ENCODE measurements at regions not wholly inside any gene's neighbourhood (a gene's known extent, or its start where the extent isn't known, plus 50 kb on each side); places are given as distances from the start of the nearest gene placed in this dataset.
"Not testable (repeated sequence)": the region's sequence is repeated elsewhere in the genome, so short reads cannot be mapped to it uniquely, and the experiment has no call there.

- H3K27ac Mint-ChIP-seq; H3K27me3 Mint-ChIP-seq; H3K4me1 Mint-ChIP-seq (ENCODE audit: low read depth); POLR2A ChIA-PET; DNase-seq; CTCF ChIA-PET; H3K36me3 Mint-ChIP-seq (ENCODE audit: low read depth); H3K9me3 Mint-ChIP-seq; ATAC-seq; H3K4me3 Mint-ChIP-seq: not testable (repeated sequence)
- intact Hi-C loops (cut with micrococcal nuclease): loop anchor here (10.0 kb wide), 2 partner anchors 55 to 625 kb away; no protein-coding TSS in a partner anchor
These were observed 104.5 kb upstream of the SULF2 start for GRCh38 chr20:47889751-47890150.

GRCh38 chr20:47888351-47888750, 103.1 kb upstream of the SULF2 start:
- H3K27me3 Mint-ChIP-seq: no peaks in the 10 kb centered on the region
- ATAC-seq (no peak), DNase-seq (no peak)
- H3K4me3 Mint-ChIP-seq: no peak overlapping the region
- H3K36me3 Mint-ChIP-seq (ENCODE audit: low read depth): no peaks in the 10 kb centered on the region
- CTCF ChIA-PET: no interaction called here
- POLR2A ChIA-PET: interaction anchor here (0.6 kb wide), 1 partner anchor 205 kb away, joined by 3 read pairs; no protein-coding TSS in a partner anchor
- no peaks in the 10 kb centered on the region for H3K9me3 Mint-ChIP-seq
- H3K27ac Mint-ChIP-seq: no peak overlapping the region
- no peaks in the 10 kb centered on the region for H3K4me1 Mint-ChIP-seq (ENCODE audit: low read depth)
- intact Hi-C loops (cut with micrococcal nuclease): no loop called here
- TF ChIP-seq CTCF (IDR thresholded peaks at IDR 0.05): no peak

- no peak overlapping the region for H3K27ac Mint-ChIP-seq
- DNase-seq (no peak), ATAC-seq (no peak)
- no peak for TF ChIP-seq CTCF (IDR thresholded peaks at IDR 0.05)
- H3K36me3 Mint-ChIP-seq (ENCODE audit: low read depth): no peaks in the 10 kb centered on the region
- no peaks in the 10 kb centered on the region for H3K4me1 Mint-ChIP-seq (ENCODE audit: low read depth)
- intact Hi-C loops (cut with micrococcal nuclease): no loop called here
- CTCF ChIA-PET: no interaction called here
- POLR2A ChIA-PET: interaction anchor here (0.6 kb wide), 1 partner anchor 206 kb away, joined by 3 read pairs; no protein-coding TSS in a partner anchor
- H3K4me3 Mint-ChIP-seq: no peak overlapping the region
- H3K27me3 Mint-ChIP-seq: no peaks in the 10 kb centered on the region
- H3K9me3 Mint-ChIP-seq: no peaks in the 10 kb centered on the region
These were observed 102.3 kb upstream of the SULF2 start for GRCh38 chr20:47887477-47888080.

GRCh38 chr20:47887064-47887463, 101.8 kb upstream of the SULF2 start:
- POLR2A ChIA-PET: no interaction called here
- Mint-ChIP-seq H3K4me1 (ENCODE audit: low read depth) (no peaks in the 10 kb centered on the region), H3K27ac (no peak overlapping the region), H3K9me3 (no peaks in the 10 kb centered on the region), H3K4me3 (no peak overlapping the region), H3K27me3 (no peaks in the 10 kb centered on the region), H3K36me3 (ENCODE audit: low read depth) (no peaks in the 10 kb centered on the region)
- TF ChIP-seq CTCF (IDR thresholded peaks at IDR 0.05): no peak
- CTCF ChIA-PET: no interaction called here
- DNase-seq (no peak), ATAC-seq (no peak)
- intact Hi-C loops (cut with micrococcal nuclease): no loop called here

- Mint-ChIP-seq H3K27me3 (no peaks in the 10 kb centered on the region), H3K27ac (no peak overlapping the region), H3K4me3 (no peak overlapping the region), H3K9me3 (no peaks in the 10 kb centered on the region), H3K4me1 (ENCODE audit: low read depth) (no peaks in the 10 kb centered on the region), H3K36me3 (ENCODE audit: low read depth) (no peaks in the 10 kb centered on the region)
- TF ChIP-seq CTCF (IDR thresholded peaks at IDR 0.05): no peak
- ChIA-PET POLR2A (no interaction called here), CTCF (no interaction called here)
- ATAC-seq (no peak), DNase-seq (no peak)
- intact Hi-C loops (cut with micrococcal nuclease): no loop called here
These were observed 101.3 kb upstream of the SULF2 start for GRCh38 chr20:47886454-47887041.
